Endodermal cell (in vitro differentiated cells): ENCODE measurements at regions not wholly inside any gene's neighbourhood (a gene's known extent, or its start where the extent isn't known, plus 50 kb on each side); places are given as distances from the start of the nearest gene placed in this dataset.

Source experiments
- DNase-seq: peaks from one replicate; pipeline ENCODE4 v3.0.0-alpha.2; 2017
- H3K27ac ChIP-seq: 2 replicates; pipeline ENCODE4 v1.5.1; 2013; ENCODE audit warnings: mild to moderate bottlenecking, low read depth, low read length, moderate library complexity
- H3K27me3 ChIP-seq: 2 replicates; pipeline ENCODE4 v1.6.1; 2013; ENCODE audit warnings: mild to moderate bottlenecking, low read length, moderate library complexity; ENCODE audit not compliant: insufficient read depth, control insufficient read depth, poor library complexity, severe bottlenecking
- H3K36me3 ChIP-seq: 2 replicates; pipeline ENCODE4 v1.7.0; 2013; ENCODE audit warnings: mild to moderate bottlenecking, low read length, moderate library complexity; ENCODE audit not compliant: control insufficient read depth, insufficient read depth
- H3K4me1 ChIP-seq: one replicate; pipeline ENCODE4 v1.7.0; 2013; ENCODE audit warnings: low read length; ENCODE audit not compliant: control insufficient read depth, insufficient read depth
- H3K4me3 ChIP-seq: 2 replicates; pipeline ENCODE4 v1.5.1; 2013; ENCODE audit warnings: mild to moderate bottlenecking, low read length, moderate library complexity
- H3K9ac ChIP-seq: 2 replicates; pipeline ENCODE4 v1.6.1; 2013; ENCODE audit warnings: mild to moderate bottlenecking, low read length, moderate library complexity; ENCODE audit not compliant: poor library complexity, severe bottlenecking; ENCODE audit errors: extremely low read depth
- H3K9me3 ChIP-seq: 2 replicates; pipeline ENCODE4 v1.6.1; 2013; ENCODE audit warnings: mild to moderate bottlenecking, low read length, moderate library complexity; ENCODE audit not compliant: control insufficient read depth
- H3K27ac Mint-ChIP-seq: 2 replicates; pipeline ENCODE4 v1.8.0; 2020; ENCODE audit warnings: mixed read lengths
- H3K27me3 Mint-ChIP-seq: 2 replicates; pipeline ENCODE4 v1.8.0; 2021; ENCODE audit warnings: mild to moderate bottlenecking, mixed read lengths; ENCODE audit not compliant: insufficient read depth
- H3K36me3 Mint-ChIP-seq: 2 replicates; pipeline ENCODE4 v1.8.0; 2020; ENCODE audit warnings: low read depth, mixed read lengths
- H3K4me1 Mint-ChIP-seq: 2 replicates; pipeline ENCODE4 v1.8.0; 2020; ENCODE audit warnings: mixed read lengths
- H3K4me3 Mint-ChIP-seq: 2 replicates; pipeline ENCODE4 v1.8.0; 2020; ENCODE audit warnings: mild to moderate bottlenecking, moderate library complexity, mixed read lengths
- H3K9me3 Mint-ChIP-seq: 2 replicates; pipeline ENCODE4 v1.8.0; 2020; ENCODE audit warnings: mild to moderate bottlenecking, mixed read lengths
- CTCF ChIP-seq: fragments of 200-600 bp; sonication (generic); conservative IDR thresholded peaks from 2 replicates; pipeline ENCODE4 v1.5.0; 2021; ENCODE audit warnings: antibody characterized with exemption, mild to moderate bottlenecking
- WGBS, 2 experiments: methylation state at CpG; one replicate each; pipeline versions ENCODE4 v1.1.5 to v1.1.7; 2013; ENCODE audit warnings: missing lambda C conversion rate in 2 of 2, mixed read lengths in 1 of 2; ENCODE audit not compliant: insufficient coverage in 1 of 2, insufficient read length in 1 of 2; 5-methylcytosine and 5-hydroxymethylcytosine counted together

- H3K9me3 ChIP-seq: peaks cover 37% of the 10 kb centered on the region
- H3K4me1 Mint-ChIP-seq: no peaks in the 10 kb centered on the region
- no peak overlapping the region for H3K4me3 Mint-ChIP-seq
- H3K27ac Mint-ChIP-seq: no peak overlapping the region
- no peak overlapping the region for H3K27ac ChIP-seq
- no peaks in the 10 kb centered on the region for H3K36me3 ChIP-seq
- DNase-seq: no peak
- H3K27me3 Mint-ChIP-seq: no peaks in the 10 kb centered on the region
- peaks cover 79% of the 10 kb centered on the region for H3K9me3 Mint-ChIP-seq
- H3K4me1 ChIP-seq: no peaks in the 10 kb centered on the region
- no peak overlapping the region for H3K9ac ChIP-seq
- H3K4me3 ChIP-seq: no peak overlapping the region
- H3K36me3 Mint-ChIP-seq: no peaks in the 10 kb centered on the region
- TF ChIP-seq CTCF: no peak
- no peaks in the 10 kb centered on the region for H3K27me3 ChIP-seq
Measured at GRCh38 chr16:46519063-46519462, 102.1 kb downstream of the SHCBP1 start.

- TF ChIP-seq CTCF: no peak
Measured at GRCh38 chr16:46496701-46497100, 124.5 kb downstream of the SHCBP1 start.

GRCh38 chr16:46482895-46483294, 138.3 kb downstream of the SHCBP1 start:
- DNase-seq: no peak
- Mint-ChIP-seq H3K27ac (no peak overlapping the region), H3K9me3 (peaks cover 90% of the 10 kb centered on the region), H3K36me3 (no peaks in the 10 kb centered on the region), H3K4me3 (no peak overlapping the region), H3K4me1 (no peaks in the 10 kb centered on the region), H3K27me3 (no peaks in the 10 kb centered on the region)
- H3K9ac ChIP-seq: no peak overlapping the region
- no peaks in the 10 kb centered on the region for H3K4me1 ChIP-seq
- no peaks in the 10 kb centered on the region for H3K36me3 ChIP-seq
- 70% methylated on average over 4 of the region's 4 CpGs; no CpG with 5 or more reads in 1 of the 2 experiments for WGBS, 2 experiments
- no peak for TF ChIP-seq CTCF
- H3K27me3 ChIP-seq: no peaks in the 10 kb centered on the region
- H3K4me3 ChIP-seq: no peak overlapping the region
- peaks cover 75% of the 10 kb centered on the region for H3K9me3 ChIP-seq
- no peak overlapping the region for H3K27ac ChIP-seq

More at GRCh38 chr16:46496701-46497100, 124.5 kb downstream of the SHCBP1 start:
- Histone ChIP-seq H3K27ac (no peak overlapping the region), H3K4me3 (no peak overlapping the region), H3K9ac (no peak overlapping the region), H3K9me3 (peaks cover 40% of the 10 kb centered on the region), H3K27me3 (no peaks in the 10 kb centered on the region), H3K4me1 (no peaks in the 10 kb centered on the region), H3K36me3 (no peaks in the 10 kb centered on the region)
- DNase-seq: no peak
- Mint-ChIP-seq H3K4me3 (no peak overlapping the region), H3K9me3 (peaks cover 63% of the 10 kb centered on the region), H3K36me3 (no peaks in the 10 kb centered on the region), H3K27me3 (no peaks in the 10 kb centered on the region), H3K27ac (no peak overlapping the region), H3K4me1 (no peaks in the 10 kb centered on the region)
- WGBS, 2 experiments: 93% methylated on average over 2 of the region's 2 CpGs; no CpG with 5 or more reads in 1 of the 2 experiments
